K562 (cell line): ENCODE measurements at regions not wholly inside any gene's neighbourhood (a gene's known extent, or its start where the extent isn't known, plus 50 kb on each side); places are given as distances from the start of the nearest gene placed in this dataset.

Experiments used
- ATAC-seq: fragments of 200-7000 bp; cut with Tn5 transposase; 3 replicates; pipeline ENCODE4 v1.9.1; 2020; ENCODE audit warnings: moderate library complexity
- BruUV-seq: library from RNA; stranded (reverse); fragments of 400-500 nt; replicated peaks from 2 replicates; lab custom pipeline; 2021; lab: Mats Ljungman, UMichigan
- CTCF ChIA-PET: fragments of 300-600 bp; formaldehyde crosslinking; extraction: SDS; loops from one replicate; lab custom pipeline; 2021; ENCODE audit warnings: low intra/inter-chr PET ratio; lab: Yijun Ruan, JAX
- POLR2A ChIA-PET: fragments of 300-600, 350-650 bp; sonication (Branson Sonifier 250); formaldehyde crosslinking; extraction: SDS; loops from one replicate; lab custom pipeline; 2021; ENCODE audit warnings: antibody characterized with exemption, inconsistent platforms; lab: Yijun Ruan, JAX
- DNase-seq, 4 experiments: peaks; one replicate each; pipeline versions ENCODE4 v3.0.0 to v3.0.0-alpha.2; 2011 to 2018; ENCODE audit warnings: low spot score in 3 of 4, mixed read lengths in 3 of 4; ENCODE audit errors: extremely low read depth in 1 of 4
- FAIRE-seq: peaks from 2 replicates; lab custom pipeline; 2011; peaks lifted over from hg19 to GRCh38; lab: Jason Lieb, UNC
- H2AFZ ChIP-seq: 2 replicates; pipeline ENCODE4 v1.6.0; 2011; ENCODE audit warnings: low read depth, low read length, control low read depth, inconsistent platforms
- H3K27ac ChIP-seq: fragments of 200-600 bp; 3 replicates; pipeline ENCODE4 v1.8.0; 2011; ENCODE audit warnings: low read depth, mild to moderate bottlenecking, control low read depth, inconsistent platforms, low read length, moderate library complexity, mixed read lengths; ENCODE audit errors: extremely low read depth
- H3K27me3 ChIP-seq, 2 experiments: fragments of 300-600 bp in 1 of 2; 2 replicates in 1 of 2; 3 replicates in 1 of 2; pipeline versions ENCODE4 v1.6.0 to v1.8.0; 2011; ENCODE audit warnings: inconsistent platforms in 2 of 2, low read length in 2 of 2, mild to moderate bottlenecking in 1 of 2, mixed read lengths in 1 of 2, moderate library complexity in 1 of 2; ENCODE audit not compliant: control insufficient read depth in 2 of 2, insufficient read depth in 2 of 2
- H3K36me3 ChIP-seq: fragments of 300-600 bp; 3 replicates; pipeline ENCODE4 v1.8.0; 2011; ENCODE audit warnings: mild to moderate bottlenecking, low read length, inconsistent platforms; ENCODE audit not compliant: control insufficient read depth, insufficient read depth
- H3K4me1 ChIP-seq, 2 experiments: fragments of 200-600 bp in 1 of 2; replicated peaks in 1 of 2; 2 replicates in 1 of 2; 3 replicates in 1 of 2; pipeline versions ENCODE4 v1.5.1 to v1.8.0; 2011; ENCODE audit warnings: inconsistent platforms in 2 of 2, low read length in 2 of 2, mild to moderate bottlenecking in 1 of 2, mixed read lengths in 1 of 2, moderate library complexity in 1 of 2; ENCODE audit not compliant: control insufficient read depth in 2 of 2, insufficient read depth in 2 of 2
- H3K4me2 ChIP-seq: 2 replicates; pipeline ENCODE4 v1.6.1; 2011; ENCODE audit warnings: low read length, control low read depth, inconsistent platforms, mixed read lengths; ENCODE audit not compliant: insufficient read depth
- H3K4me3 ChIP-seq: fragments of 200-600 bp; sonication (generic), shearing (Covaris generic); 2 replicates; pipeline ENCODE4 v1.5.1; 2016; ENCODE audit warnings: control low read depth, inconsistent platforms
- H3K79me2 ChIP-seq: fragments of 200-600 bp; 3 replicates; pipeline ENCODE4 v1.8.0; 2011; ENCODE audit warnings: low read length, inconsistent platforms; ENCODE audit not compliant: control insufficient read depth, insufficient read depth
- H3K9ac ChIP-seq, 2 experiments: 2 replicates each; pipeline versions ENCODE4 v1.6.0 to v1.6.1; 2011; ENCODE audit warnings: low read depth in 2 of 2, low read length in 2 of 2, control low read depth in 1 of 2, inconsistent platforms in 1 of 2, mild to moderate bottlenecking in 1 of 2, mixed read lengths in 1 of 2; ENCODE audit not compliant: insufficient read depth in 1 of 2
- H3K9me1 ChIP-seq: one replicate; pipeline ENCODE4 v1.6.0; 2011; ENCODE audit warnings: inconsistent platforms, mild to moderate bottlenecking, low read length, moderate library complexity; ENCODE audit not compliant: control insufficient read depth, insufficient read depth
- H3K9me3 ChIP-seq: replicated peaks from 2 replicates; pipeline ENCODE4 v1.5.1; 2011; ENCODE audit warnings: low read depth, low read length, inconsistent platforms; ENCODE audit not compliant: control insufficient read depth, insufficient read depth
- H4K20me1 ChIP-seq: replicated peaks from 2 replicates; pipeline ENCODE4 v1.6.1; 2011; ENCODE audit warnings: low read length, inconsistent platforms, mixed read lengths; ENCODE audit not compliant: control insufficient read depth, insufficient read depth
- BRF2 ChIP-seq: IDR thresholded peaks from 3 replicates; pipeline ENCODE4 v1.6.1; 2011; ENCODE audit warnings: borderline replicate concordance, mild to moderate bottlenecking; ENCODE audit not compliant: insufficient read length, insufficient read depth
- CREB1 ChIP-seq, 2 experiments: sonication (generic) in 1 of 2; formaldehyde crosslinking in 1 of 2; IDR thresholded peaks; 2 replicates each; pipeline versions ENCODE4 v1.6.1 to v1.8.0; 2012 to 2022; ENCODE audit warnings: inconsistent platforms in 1 of 2, mild to moderate bottlenecking in 1 of 2, missing genetic modification reagents in 1 of 2, moderate library complexity in 1 of 2
- ELK3 ChIP-seq: fragments of 450-650 bp; formaldehyde crosslinking; IDR thresholded peaks from 2 replicates; pipeline ENCODE4 v1.4.0; 2020; ENCODE audit warnings: mild to moderate bottlenecking
- ETV5 ChIP-seq: sonication (generic); formaldehyde crosslinking; IDR thresholded peaks from 2 replicates; pipeline ENCODE4 v1.4.0; 2020; ENCODE audit warnings: low read depth, mild to moderate bottlenecking, missing genetic modification reagents
- FOSL1 ChIP-seq: fragments of 200-800 bp; sonication (Bioruptor generic); conservative IDR thresholded peaks from 2 replicates; pipeline ENCODE4 v1.6.1; 2016; ENCODE audit warnings: missing genetic modification characterization, missing compliant biosample characterization
- HEY1 ChIP-seq: fragments of 250-450 bp; sonication (Bioruptor Pico); IDR thresholded peaks from 2 replicates; pipeline ENCODE4 v1.5.0; 2020; ENCODE audit warnings: mild to moderate bottlenecking, moderate library complexity, borderline replicate concordance
- HNRNPLL ChIP-seq: fragments of 200-400 bp; formaldehyde crosslinking; IDR thresholded peaks from 2 replicates; pipeline ENCODE4 v1.6.1; 2017; ENCODE audit warnings: low read length, low read depth, mild to moderate bottlenecking; ENCODE audit not compliant: poor library complexity, severe bottlenecking
- NCOA6 ChIP-seq: fragments of 450-650 bp; IDR thresholded peaks from 2 replicates; pipeline ENCODE4 v1.6.1; 2017; ENCODE audit warnings: mild to moderate bottlenecking
- NUFIP1 ChIP-seq: fragments of 450-650 bp; IDR thresholded peaks from 2 replicates; pipeline ENCODE4 v1.6.1; 2018; ENCODE audit not compliant: partially characterized antibody
- POLR2H ChIP-seq: IDR thresholded peaks from 2 replicates; pipeline ENCODE4 v1.6.1; 2016; ENCODE audit warnings: missing genetic modification characterization, low read depth, mild to moderate bottlenecking, control low read depth, missing compliant biosample characterization, moderate library complexity
- RBM15 ChIP-seq: fragments of 200-400 bp; formaldehyde crosslinking; IDR thresholded peaks from 2 replicates; pipeline ENCODE4 v1.6.1; 2018; ENCODE audit warnings: mild to moderate bottlenecking, low read length, moderate library complexity; ENCODE audit not compliant: insufficient read depth
- RBM34 ChIP-seq: fragments of 200-400 bp; formaldehyde crosslinking; IDR thresholded peaks from 2 replicates; pipeline ENCODE4 v1.6.1; 2018; ENCODE audit warnings: low read length, borderline replicate concordance; ENCODE audit not compliant: insufficient read depth
- STAG1 ChIP-seq: sonication (generic); formaldehyde crosslinking; IDR thresholded peaks from 2 replicates; pipeline ENCODE4 v1.5.0; 2020; ENCODE audit warnings: missing genetic modification reagents, borderline replicate concordance
- ZBTB2 ChIP-seq: fragments of 450-650 bp; IDR thresholded peaks from 2 replicates; pipeline ENCODE4 v1.6.1; 2016; ENCODE audit warnings: antibody characterized with exemption
- ZNF140 ChIP-seq: fragments of 250-450 bp; sonication (Bioruptor Pico); IDR thresholded peaks from 2 replicates; pipeline ENCODE4 v1.8.0; 2021; ENCODE audit warnings: moderate library complexity, mild to moderate bottlenecking, inconsistent platforms
- ZNF354B ChIP-seq: fragments of 250-450 bp; sonication (Bioruptor Pico); IDR thresholded peaks from 2 replicates; pipeline ENCODE4 v1.4.0; 2020
- ZNF507 ChIP-seq: conservative IDR thresholded peaks from 2 replicates; pipeline ENCODE4 v1.6.1; 2017; ENCODE audit warnings: missing genetic modification characterization, missing compliant biosample characterization
- WGBS: fragments of 100-300 bp; shearing (Covaris generic); methylation state at CpG from one replicate; pipeline ENCODE4 v1.1.6; 2016; ENCODE audit warnings: low coverage, mixed read lengths; ENCODE audit not compliant: insufficient coverage; ENCODE audit errors: missing lambda C conversion rate; 5-methylcytosine and 5-hydroxymethylcytosine counted together
- in situ Hi-C: fragments of 300-500 bp; cut with MboI; formaldehyde crosslinking; loops from 4 replicates; pipeline ENCODE4 v1.15.0; 2018; ENCODE audit warnings: inconsistent platforms, mixed read lengths
- intact Hi-C: fragments of 100-400 bp; cut with micrococcal nuclease; formaldehyde crosslinking; loops from 2 replicates; pipeline ENCODE4 v1.14.2; 2022

GRCh38 chr10:10294184-10294880 lies 723.3 kb upstream of the CELF2 start (continued):
- TF ChIP-seq NUFIP1 = no peak
- no peak for TF ChIP-seq FOSL1
- no peak for TF ChIP-seq ELK3 (CRISPR knock-in tag)
- TF ChIP-seq ZNF354B (CRISPR knock-in tag) = no peak
- no peak for TF ChIP-seq ZNF140 (CRISPR knock-in tag)
- no peak for TF ChIP-seq HEY1 (CRISPR knock-in tag)
- no peak for TF ChIP-seq NCOA6
- TF ChIP-seq CREB1 (IDR thresholded peaks at IDR 0.05) = no peak
- no peak for TF ChIP-seq CREB1 (CRISPR knock-in tag; IDR thresholded peaks at IDR 0.05)

DNA sequence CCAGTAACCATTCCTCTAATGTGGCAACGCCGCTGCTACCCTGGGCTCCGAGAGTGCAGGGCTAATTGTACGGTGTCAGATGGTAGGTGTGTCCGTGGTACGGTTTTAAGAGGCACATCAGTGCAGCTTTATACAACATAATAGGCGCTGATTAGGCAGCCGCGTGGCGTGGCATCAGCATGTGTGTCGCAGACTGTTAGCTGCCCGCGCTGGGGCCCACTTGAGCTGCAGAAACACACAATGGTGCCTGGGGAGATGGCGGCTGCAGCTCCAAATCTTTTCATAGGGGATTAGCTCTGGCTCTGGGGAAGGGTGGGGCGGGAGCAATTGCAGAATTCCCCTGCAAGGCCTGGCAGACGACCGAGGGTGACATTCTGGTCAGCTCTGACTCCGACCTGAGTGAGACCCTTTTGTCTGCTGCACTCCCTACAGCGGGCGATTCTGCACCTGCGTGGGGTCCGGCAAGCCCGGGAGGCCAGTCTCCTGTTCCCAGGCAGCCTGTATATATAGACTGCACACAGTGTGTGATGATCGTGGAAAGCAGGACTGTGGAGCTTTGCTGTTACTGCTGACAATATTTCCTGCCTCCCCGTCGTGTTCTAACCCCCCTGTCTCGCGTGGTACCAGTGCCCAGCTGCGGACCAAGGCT lies 722.7 kb upstream of the CELF2 start:
- no peak overlapping the region for H3K9ac ChIP-seq
- no peaks in the 10 kb centered on the region for H3K9me3 ChIP-seq
- FAIRE-seq = no peak
- no TSS peak for BruUV-seq
- no peak for DNase-seq
- H3K79me2 ChIP-seq = no peaks in the 10 kb centered on the region
- H3K9me1 ChIP-seq = no peaks in the 10 kb centered on the region
- H3K27ac ChIP-seq = no peak overlapping the region
- no peaks in the 10 kb centered on the region for H4K20me1 ChIP-seq
- H2AFZ ChIP-seq = no peak overlapping the region
- H3K4me3 ChIP-seq = no peak overlapping the region
- no peaks in the 10 kb centered on the region for H3K4me1 ChIP-seq
- ChIA-PET POLR2A (interaction anchor here (0.7 kb wide), 1 partner anchor 15 kb away, joined by 4 read pairs; no protein-coding TSS in a partner anchor), CTCF (no interaction called here)
- in situ Hi-C loops (no loop called here), intact Hi-C loops (no loop called here)
- under 1% methylated on average over 29 of the region's 29 CpGs for WGBS
- H3K27me3 ChIP-seq = no peaks in the 10 kb centered on the region
- no peaks in the 10 kb centered on the region for H3K36me3 ChIP-seq
- no peak overlapping the region for H3K4me2 ChIP-seq
- ATAC-seq = no peak
- TF ChIP-seq ZNF507 (tag) = no peak
- no peak for TF ChIP-seq POLR2H (tag)
- TF ChIP-seq BRF2 = no peak
- TF ChIP-seq RBM15 = no peak
- TF ChIP-seq HNRNPLL = no peak
- TF ChIP-seq RBM34 = no peak
- no peak for TF ChIP-seq STAG1 (CRISPR knock-in tag)
- TF ChIP-seq ETV5 (CRISPR knock-in tag) = no peak
- TF ChIP-seq ZBTB2 = no peak
